ENCODE measurements at regions not wholly inside any gene's neighbourhood (a gene's known extent, or its start where the extent isn't known, plus 50 kb on each side); places are given as distances from the start of the nearest gene placed in this dataset.

DNA sequence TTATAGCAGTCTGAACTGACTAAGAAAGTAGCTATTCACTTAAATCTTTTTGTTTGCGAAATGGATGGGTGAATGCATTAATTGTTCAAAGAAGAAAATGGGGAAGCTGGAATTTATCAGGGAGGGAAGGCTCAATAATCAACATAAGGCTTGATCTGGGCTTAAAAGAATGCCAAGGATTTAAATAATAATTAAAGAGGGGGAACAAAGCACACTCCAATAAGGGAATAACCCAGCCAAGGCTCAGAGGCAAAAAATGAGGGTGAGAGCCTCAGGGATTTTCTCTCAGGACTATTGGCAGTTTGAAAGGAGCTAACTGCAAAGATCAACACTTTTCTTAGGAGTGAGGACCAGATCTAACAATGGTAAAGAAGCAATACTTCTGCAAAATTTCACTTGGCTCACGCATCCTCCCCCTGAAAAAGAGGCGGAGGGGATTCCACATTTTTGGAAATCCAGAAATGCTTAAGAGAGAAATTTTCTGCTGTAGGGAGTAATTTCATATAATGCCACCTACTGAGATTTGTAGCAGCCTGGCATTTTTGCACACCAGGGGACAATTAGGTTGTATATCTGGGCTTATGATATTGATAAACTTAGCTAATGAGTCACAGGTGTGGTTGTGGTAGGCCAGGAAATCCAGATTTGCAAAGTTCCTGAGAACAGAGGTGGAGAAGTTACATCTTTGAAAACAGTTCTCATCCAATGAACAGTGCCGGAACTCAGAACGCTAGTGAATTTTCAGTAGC, 405.1 kb downstream of the TUSC7 start:
- no peak for DNase-seq (ENCODE audit: low read depth, low spot score)
- H3K27ac ChIP-seq = no peak overlapping the region

DNA sequence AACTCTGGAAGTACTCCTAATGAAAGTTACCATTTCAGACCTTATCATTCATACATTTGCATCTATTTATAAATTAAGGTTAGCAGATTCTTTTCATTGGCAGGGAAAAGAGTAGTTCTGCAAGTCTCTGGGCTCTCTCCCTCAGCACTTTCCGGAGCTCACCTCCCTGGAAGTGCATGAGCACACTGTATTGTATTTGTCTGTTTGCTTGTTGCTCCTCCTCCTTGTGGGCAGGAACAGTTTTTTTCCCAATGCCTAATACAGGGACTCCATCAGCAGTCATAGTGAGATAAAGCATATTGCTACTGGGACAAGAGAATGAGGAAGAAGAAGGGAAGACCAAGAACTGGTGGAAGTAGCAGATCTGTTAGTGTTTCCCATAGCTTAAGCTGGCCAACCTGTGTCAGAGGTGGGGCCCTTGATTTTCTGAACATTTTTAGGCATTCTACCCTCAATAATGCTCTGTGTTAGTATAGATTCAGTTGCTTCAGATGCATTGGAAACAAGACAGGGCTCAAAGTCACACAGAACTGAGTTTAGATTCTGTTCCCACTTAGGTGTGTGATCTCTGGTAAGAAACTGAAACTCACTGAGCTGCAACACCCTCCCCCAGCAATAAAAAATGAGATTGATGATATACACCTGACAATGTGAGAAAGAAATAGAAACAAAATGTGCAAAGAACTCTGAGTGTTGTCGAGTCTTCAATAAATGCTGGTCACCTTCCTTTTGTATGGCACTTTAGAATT, 407.8 kb downstream of the TUSC7 start:
- no peak for DNase-seq (ENCODE audit: low read depth, low spot score)
- no peak overlapping the region for H3K27ac ChIP-seq

DNA sequence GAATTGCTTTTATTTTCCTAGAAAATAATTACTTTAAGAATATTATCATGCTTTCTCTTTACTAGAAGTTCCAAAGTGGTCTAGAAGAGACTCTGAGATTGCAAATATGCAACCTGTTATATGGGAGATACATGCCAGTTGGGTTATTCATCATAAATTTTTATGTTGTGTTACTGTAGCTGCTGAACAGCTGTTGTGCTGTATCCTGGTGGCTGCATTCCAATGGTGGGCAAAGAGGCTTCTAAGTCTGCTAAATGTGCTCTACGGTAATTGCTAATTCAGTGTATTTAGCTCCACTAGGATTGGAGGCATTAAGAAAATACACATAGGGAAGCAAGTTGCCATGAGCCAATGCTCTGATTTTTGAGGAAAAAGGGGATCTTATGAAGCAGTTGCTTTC, 409.0 kb downstream of the TUSC7 start:
- H3K27ac ChIP-seq = no peak overlapping the region
- no peak for DNase-seq (ENCODE audit: low read depth, low spot score)

DNA sequence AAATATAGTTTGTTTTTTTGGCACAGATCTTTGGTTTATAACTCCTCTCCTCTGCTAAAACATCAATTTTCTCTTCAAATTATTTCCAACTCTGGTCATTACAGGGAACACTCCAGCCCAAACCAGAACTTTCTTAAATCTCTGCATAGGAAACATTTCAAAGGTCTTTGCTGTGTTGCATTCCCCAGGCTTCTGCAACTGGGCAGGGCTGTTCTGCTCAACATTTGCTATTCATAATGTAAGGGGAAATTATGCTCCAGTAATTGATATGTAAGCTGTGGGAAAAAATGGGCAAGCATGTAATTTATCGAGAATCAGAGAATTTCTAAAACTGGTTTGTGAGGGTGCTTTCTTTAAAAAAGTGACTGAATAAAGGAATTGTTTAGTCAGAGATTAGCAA, 410.4 kb downstream of the TUSC7 start:
- no peak overlapping the region for H3K27ac ChIP-seq
- no peak for DNase-seq (ENCODE audit: low read depth, low spot score)

DNA sequence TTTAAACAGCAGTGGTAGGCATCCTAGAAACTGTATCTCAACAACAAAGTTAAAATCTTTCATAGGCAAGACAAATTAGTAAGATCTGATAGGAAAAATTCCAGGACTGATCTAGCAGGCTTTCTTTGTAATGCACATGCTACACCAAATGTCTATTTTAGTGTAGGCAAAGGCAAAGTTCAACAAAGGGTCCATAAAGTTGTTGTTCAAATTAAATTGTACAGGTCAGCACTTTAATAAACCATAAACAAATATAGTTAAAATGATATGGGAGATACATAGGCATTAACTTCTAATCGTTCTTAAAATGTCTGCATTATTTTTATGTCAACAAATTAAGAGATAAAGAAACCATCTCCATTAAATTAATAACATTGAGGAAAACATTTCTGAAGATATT, 413.0 kb downstream of the TUSC7 start:
- no peak overlapping the region for H3K27ac ChIP-seq
- DNase-seq (ENCODE audit: low read depth, low spot score) = no peak

DNA sequence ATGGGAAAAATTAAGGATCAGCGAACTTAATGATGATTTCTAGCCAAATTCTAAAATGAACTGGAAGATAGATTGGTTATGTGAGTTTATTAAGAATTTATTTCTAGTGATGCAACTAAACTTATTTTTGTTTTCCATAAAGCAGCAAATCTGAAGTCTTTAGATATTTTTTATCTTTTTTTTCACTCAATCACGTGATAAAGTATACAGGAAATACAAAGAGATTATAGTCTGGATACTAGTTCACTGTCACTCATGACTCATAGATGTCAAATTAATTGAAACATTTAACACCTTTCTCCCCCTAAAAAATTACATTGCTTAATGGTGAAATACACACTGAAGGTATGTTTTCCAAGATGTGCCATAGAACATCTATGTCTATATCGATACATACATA, 416.9 kb downstream of the TUSC7 start:
- DNase-seq (ENCODE audit: low read depth, low spot score) = no peak
- H3K27ac ChIP-seq = no peak overlapping the region

DNA sequence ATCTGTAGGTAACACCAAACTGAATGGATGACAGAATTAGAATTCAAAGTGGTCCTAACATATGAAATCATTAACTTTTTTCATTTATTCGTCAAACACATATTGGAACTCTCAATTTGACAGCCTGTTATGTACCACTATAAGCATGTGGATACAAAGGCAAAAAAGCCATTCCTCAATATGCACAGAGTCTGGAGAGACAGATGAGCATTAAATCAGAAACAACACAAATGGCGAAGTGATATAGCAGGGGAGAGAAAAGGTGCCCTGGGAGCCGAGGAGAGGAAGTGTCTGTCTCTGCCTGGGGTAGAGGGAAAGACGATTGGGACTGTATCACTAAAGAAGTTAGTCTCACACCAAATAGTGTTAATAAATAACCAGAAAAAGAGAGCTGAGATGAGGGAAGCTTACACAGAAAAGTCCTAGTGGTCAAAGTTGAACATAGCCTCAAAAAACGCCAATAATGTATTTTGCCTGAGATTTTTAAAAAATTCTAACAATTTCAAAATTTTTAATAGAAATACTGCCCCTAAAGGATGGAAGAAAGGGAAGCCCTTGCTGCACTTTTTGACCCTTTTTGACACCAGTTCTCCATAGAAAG, 417.5 kb downstream of the TUSC7 start:
- no peak for DNase-seq (ENCODE audit: low read depth, low spot score)
- no peak overlapping the region for H3K27ac ChIP-seq

DNA sequence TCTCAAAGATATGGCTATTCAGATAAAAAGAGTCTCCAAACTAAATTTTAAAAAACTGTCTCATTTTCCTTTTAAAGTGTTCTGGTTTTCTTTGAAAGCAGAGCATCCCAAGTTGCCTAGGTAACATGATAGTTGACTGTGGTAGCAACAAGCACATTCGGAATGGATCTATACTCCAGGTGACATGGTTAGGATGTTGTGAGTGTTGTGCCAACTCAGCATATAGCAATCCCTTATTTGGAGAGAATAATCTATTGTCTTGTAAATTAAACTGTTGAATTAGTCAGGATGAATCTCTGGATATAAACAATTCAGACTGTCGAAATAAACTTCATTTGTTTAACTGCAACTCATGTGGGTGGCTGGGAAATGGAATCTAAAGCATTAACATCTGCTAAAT, 418.6 kb downstream of the TUSC7 start:
- H3K27ac ChIP-seq = no peak overlapping the region

DNA sequence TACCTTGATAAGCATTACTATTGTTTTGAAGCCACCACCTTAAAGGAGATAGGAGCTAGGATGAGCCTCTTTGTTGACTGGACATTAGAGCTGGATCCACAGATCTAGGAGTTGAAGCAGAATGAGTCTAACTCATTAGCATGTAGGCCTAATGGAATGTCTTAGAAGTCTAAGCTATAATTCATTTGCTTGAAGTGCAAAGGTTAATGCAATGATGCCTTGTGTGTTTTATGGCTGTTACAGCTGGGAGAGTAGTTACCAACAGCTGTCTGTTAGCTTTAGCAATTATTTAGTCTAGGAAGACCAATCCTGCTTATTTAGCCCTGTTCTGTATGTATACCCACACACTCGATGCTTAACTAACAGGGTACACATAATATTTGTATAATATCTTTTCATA, 419.3 kb downstream of the TUSC7 start:
- no peak overlapping the region for H3K27ac ChIP-seq
- no peak for DNase-seq (ENCODE audit: low read depth, low spot score)

More for the DNA sequence above, 418.6 kb downstream of the TUSC7 start:
- DNase-seq (ENCODE audit: low read depth, low spot score) = no peak

DNA sequence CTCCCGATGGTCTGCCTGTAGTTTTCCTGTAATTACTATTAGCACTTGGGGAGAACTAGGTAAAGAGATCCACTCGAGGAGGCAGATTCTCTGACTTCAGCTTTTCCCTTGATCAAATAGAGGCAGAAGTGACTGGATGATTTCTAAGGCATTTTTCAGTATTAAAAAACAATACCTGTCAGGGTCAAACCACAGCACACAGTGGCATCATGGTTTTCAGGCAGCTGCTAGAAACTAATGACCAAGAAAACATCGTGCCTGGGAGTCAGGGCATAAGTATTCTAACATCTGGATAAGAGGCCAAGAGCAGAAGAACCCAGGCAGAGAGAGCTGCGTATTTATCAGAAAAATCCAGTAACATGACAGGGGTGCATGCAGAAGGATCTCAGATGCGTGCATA, 419.9 kb downstream of the TUSC7 start:
- DNase-seq (ENCODE audit: low read depth, low spot score) = no peak
- H3K27ac ChIP-seq = no peak overlapping the region

DNA sequence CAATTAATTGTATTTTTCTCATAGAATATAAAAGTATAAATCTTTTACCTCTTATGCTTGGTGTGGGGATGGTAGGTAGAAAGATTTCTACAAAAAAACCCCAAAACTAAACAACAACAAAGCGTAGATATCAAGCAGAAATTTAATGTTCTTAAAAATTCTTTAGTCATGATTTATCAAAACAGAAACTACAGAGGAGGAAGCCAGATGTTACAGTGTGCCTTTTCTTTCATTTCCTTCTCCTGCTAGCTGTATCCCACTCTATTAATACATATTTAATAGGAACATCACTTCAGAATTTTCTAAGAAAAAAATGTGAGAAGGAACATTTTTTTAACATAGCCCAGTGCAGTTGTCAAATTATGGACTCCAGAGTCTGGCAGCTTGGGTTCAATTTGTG, 420.6 kb downstream of the TUSC7 start:
- DNase-seq (ENCODE audit: low read depth, low spot score) = no peak
- no peak overlapping the region for H3K27ac ChIP-seq

DNA sequence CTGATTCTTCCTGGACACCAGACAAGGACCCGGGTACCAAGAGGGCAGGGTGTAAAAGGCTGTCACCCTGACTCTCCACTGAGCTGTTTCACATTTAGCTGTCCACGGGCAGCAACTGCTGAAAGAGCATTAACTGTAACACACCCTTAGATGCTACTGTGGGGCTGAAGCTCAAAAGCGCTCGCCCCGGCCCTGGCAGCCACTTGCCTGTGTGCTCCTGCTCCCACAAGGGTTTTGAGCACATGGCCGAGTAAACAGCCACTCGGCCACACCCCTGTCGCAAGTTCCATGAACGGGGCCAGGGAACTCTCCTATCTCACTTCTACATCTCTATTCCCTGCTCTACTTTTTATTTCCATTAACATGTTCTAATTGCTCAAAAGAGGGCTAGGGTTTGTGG, 421.7 kb downstream of the TUSC7 start:
- no peak for DNase-seq (ENCODE audit: low read depth, low spot score)
- H3K27ac ChIP-seq = no peak overlapping the region

DNA sequence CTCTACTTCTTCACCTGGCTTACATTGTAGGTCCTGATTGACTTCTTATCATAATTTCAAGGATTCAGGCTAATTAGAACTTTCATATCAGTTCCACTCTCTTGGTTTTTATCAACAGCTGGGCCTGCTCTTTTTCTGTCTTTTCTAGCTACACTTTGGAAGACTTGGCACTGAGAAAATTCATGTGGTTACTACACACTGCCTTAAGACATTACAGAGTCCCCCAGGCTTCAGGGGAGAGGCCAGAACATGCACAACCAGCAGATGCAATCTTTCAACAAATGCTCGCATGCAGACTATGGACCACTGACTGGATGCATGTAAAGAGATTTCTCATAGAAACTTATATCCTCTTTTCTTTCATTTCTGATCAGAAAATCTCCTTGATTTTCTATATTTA, 423.5 kb downstream of the TUSC7 start:
- DNase-seq (ENCODE audit: low read depth, low spot score) = no peak
- H3K27ac ChIP-seq = no peak overlapping the region

DNA sequence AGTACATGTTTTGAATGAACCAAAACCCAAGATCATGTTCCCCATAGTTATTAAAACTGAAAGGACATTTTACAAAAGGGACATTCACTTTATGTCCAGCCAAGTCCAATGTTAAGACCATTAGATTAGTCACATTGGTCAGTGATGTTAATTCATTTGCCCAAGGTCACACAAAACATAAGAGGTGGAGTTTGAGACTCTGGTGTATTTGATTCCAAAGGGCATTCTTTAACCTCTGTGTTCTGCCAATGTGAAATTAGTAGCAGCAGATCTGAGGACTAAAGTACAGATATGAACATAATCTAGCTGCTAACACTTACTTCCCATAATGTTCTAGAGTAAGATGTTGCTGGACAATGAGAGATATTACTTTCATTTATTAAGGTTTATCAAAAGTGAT, 425.6 kb downstream of the TUSC7 start:
- DNase-seq (ENCODE audit: low read depth, low spot score) = no peak
- no peak overlapping the region for H3K27ac ChIP-seq

DNA sequence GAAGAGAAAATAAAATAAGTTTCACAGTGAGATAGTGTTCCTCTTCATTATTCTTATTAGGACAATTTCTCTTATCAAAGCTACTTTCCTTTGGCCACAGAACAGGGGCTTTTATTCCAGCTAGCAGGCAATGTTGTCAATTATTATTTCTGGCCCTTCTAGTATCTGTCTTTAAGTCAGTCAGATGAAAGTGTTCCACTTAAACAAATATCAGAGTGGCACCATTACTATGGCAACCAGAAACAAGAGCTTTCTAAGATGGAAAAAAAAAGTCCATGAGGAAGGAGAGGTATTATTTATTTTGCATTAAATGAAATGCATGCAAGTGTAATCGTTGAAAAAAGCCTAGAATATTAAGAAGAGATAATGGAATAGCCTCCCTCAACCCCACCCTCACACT, 426.4 kb downstream of the TUSC7 start:
- no peak for DNase-seq (ENCODE audit: low read depth, low spot score)
- H3K27ac ChIP-seq = no peak overlapping the region

DNA sequence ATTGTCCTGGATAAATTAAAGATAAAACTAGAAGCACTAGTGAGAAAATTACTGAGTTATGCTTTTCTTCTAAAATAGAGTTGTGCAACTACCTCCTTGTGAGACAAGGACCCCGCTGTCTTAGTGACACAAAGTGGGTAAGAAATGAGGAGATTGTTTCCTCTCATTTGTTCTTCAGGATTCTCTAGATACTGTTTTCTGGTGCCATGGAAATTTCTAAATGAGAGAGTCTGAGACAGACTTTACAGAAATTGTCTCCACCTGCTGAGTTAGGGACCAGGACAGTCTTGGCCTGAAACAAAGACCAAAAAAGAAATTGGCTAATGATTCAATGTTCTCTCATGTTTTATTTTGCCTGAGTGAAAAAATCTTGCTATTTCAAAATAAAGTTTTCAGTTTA, 427.5 kb downstream of the TUSC7 start:
- H3K27ac ChIP-seq = no peak overlapping the region
- no peak for DNase-seq (ENCODE audit: low read depth, low spot score)

DNA sequence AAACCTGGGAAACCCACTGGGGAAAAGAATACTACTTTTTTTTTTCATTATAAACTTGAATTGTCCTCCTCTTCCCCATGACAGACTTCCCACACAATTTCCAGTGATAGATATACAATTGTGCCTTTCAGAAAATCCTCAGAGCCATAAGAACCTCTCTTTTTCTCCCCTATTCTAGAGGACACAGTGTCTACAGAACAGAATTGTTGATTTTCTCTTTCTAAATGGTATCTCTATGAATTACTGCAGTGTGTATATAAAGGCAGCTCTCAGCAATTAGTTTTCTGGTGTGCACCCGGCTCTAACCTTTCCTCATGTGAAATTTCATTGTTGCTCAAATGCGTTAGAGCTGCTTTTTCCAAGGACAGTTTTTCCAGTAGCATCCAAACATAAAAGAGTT, 430.1 kb downstream of the TUSC7 start:
- no peak for DNase-seq (ENCODE audit: low read depth, low spot score)
- H3K27ac ChIP-seq = no peak overlapping the region

DNA sequence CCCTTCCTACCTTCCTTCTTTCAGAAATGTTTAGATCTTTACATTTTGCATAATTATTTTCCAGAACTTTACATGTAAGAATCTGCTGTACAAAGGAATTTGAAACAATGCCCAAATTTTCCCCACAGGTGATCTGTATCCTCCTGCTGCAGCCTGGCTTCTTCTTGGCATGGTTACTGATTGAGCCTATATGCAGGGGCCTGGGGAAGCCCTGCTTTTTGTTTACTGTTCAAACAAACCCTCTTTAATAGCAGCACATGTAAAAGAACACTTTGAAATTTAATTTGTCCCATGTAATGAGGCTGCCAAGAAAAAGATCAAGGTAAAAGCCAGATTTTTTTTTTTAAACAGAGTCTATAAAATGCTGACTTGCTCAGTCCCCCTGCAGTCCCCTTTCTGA, 432.2 kb downstream of the TUSC7 start:
- no peak for DNase-seq (ENCODE audit: low read depth, low spot score)
- H3K27ac ChIP-seq = no peak overlapping the region

DNA sequence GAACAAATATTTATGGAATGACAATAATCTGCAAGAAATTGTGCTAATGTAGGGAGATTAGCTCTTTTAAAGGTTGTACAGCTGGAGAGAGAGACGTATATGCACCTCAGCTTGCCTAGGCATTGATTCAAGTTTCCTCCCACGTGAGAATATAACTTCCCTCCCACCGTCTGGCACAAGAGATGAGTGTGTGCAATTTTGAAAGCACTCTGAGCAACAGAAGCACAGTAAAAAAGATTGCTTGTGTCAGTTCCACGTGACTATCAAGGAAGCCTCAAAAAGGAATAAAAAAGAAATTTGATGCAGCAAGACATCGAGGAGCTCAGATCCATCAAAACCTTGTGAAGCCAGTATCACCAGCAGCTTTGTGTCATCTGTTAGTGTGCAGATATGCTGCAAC, 435.3 kb downstream of the TUSC7 start:
- no peak overlapping the region for H3K27ac ChIP-seq
- DNase-seq (ENCODE audit: low read depth, low spot score) = no peak

DNA sequence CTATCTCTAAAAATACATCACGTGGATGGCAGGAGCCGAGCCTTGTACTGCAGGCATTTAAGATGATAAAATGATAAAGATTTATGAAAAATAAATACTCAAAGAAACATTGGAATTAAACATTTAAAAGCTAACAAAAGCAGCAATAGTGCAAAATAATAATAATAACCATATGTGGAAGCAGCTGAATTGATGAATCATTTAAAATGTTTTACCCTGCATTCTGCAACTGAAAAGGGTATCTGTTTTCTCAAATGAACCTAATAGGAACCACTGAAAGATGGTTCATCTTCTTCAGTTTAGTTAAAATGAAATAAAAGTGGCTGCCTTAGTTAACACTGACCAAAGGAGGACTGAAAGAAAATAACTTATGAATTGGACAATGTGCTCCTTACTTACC, 436.1 kb downstream of the TUSC7 start:
- no peak overlapping the region for H3K27ac ChIP-seq
- DNase-seq (ENCODE audit: low read depth, low spot score) = no peak

DNA sequence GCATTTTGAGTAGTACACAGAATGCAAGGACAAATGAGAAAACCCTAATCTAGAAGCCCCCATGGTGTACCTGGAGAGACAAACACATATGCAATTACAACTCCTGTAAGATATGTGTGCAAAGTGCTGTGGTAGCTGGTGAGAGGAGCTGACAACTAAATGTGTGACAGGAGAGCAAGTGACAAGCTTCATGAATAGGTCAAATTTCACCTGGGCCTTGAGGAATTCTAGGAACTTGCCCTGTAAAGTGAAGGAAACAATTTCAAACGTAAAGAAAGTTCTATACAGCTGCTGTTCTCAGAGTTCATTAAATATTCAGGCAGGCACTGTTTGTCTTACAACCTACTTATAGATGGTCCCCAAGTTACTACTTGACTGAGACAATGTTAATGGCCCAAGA, 437.0 kb downstream of the TUSC7 start:
- H3K27ac ChIP-seq = no peak overlapping the region
- DNase-seq (ENCODE audit: low read depth, low spot score) = no peak

DNA sequence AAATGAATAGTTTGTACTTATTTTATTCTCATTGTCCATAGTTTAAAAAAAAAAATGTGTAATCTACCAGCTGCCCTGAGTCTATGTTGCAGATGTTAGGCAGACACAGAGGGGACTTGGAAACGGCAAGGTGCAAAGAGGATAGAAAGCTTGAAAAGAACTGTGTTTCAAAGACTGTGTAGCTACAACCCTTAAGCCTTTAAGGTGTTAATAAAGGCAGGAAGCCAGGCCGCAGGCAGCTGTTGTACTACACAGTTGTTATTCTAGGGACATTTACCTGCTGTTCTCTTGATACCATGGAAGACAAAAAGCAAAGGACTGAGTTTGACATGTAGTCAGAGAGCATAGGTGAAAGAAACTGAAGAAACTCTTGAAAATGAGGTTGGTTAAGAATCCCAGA, 440.0 kb downstream of the TUSC7 start:
- no peak overlapping the region for H3K27ac ChIP-seq
- no peak for DNase-seq (ENCODE audit: low read depth, low spot score)

Data from epithelial cell of prostate (primary cell).